Astrocyte (in vitro differentiated cells and primary cell): ENCODE measurements at regions not wholly inside any gene's neighbourhood (a gene's known extent, or its start where the extent isn't known, plus 50 kb on each side); places are given as distances from the start of the nearest gene placed in this dataset.

Experiments
- DNase-seq: peaks from one replicate; pipeline ENCODE4 v3.0.0-alpha.2; 2010; ENCODE audit warnings: low read depth
- FAIRE-seq: peaks from 2 replicates; lab custom pipeline; 2011; peaks lifted over from hg19 to GRCh38; lab: Jason Lieb, UNC
- H2AFZ ChIP-seq: 2 replicates; pipeline ENCODE4 v1.6.0; 2012; ENCODE audit warnings: low read depth, low read length, inconsistent platforms
- H3K27ac ChIP-seq: 2 replicates; pipeline ENCODE4 v1.5.1; 2011; ENCODE audit warnings: low read depth, low read length, inconsistent platforms
- H3K27me3 ChIP-seq: 2 replicates; pipeline ENCODE4 v1.6.0; 2011; ENCODE audit warnings: low read length, inconsistent platforms; ENCODE audit not compliant: insufficient read depth
- H3K36me3 ChIP-seq: 2 replicates; pipeline ENCODE4 v1.5.1; 2011; ENCODE audit warnings: low read length, inconsistent platforms; ENCODE audit not compliant: insufficient read depth
- H3K4me1 ChIP-seq: 2 replicates; pipeline ENCODE4 v1.5.1; 2011; ENCODE audit warnings: low read length, inconsistent platforms; ENCODE audit not compliant: insufficient read depth
- H3K4me2 ChIP-seq: 2 replicates; pipeline ENCODE4 v1.6.0; 2012; ENCODE audit warnings: low read length, inconsistent platforms
- H3K4me3 ChIP-seq: 2 replicates; pipeline ENCODE4 v1.5.1; 2011; ENCODE audit warnings: low read depth, mild to moderate bottlenecking, low read length, inconsistent platforms; ENCODE audit not compliant: insufficient read depth
- H3K79me2 ChIP-seq: 2 replicates; pipeline ENCODE4 v1.6.0; 2012; ENCODE audit warnings: mild to moderate bottlenecking, low read length, inconsistent platforms; ENCODE audit not compliant: insufficient read depth
- H3K9ac ChIP-seq: 2 replicates; pipeline ENCODE4 v1.6.0; 2012; ENCODE audit warnings: mild to moderate bottlenecking, low read length, inconsistent platforms
- H3K9me3 ChIP-seq: 2 replicates; pipeline ENCODE4 v1.5.1; 2012; ENCODE audit warnings: low read depth, mild to moderate bottlenecking, low read length, inconsistent platforms; ENCODE audit not compliant: insufficient read depth
- H4K20me1 ChIP-seq: 2 replicates; pipeline ENCODE4 v1.6.0; 2012; ENCODE audit warnings: low read length, inconsistent platforms; ENCODE audit not compliant: insufficient read depth
- H3K27ac Mint-ChIP-seq: one replicate; pipeline ENCODE4 v1.8.0; 2021; ENCODE audit warnings: mild to moderate bottlenecking, mixed read lengths; ENCODE audit not compliant: unreplicated experiment
- H3K27me3 Mint-ChIP-seq: one replicate; pipeline ENCODE4 v1.8.0; 2021; ENCODE audit warnings: low read depth, mixed read lengths; ENCODE audit not compliant: unreplicated experiment
- H3K36me3 Mint-ChIP-seq: one replicate; pipeline ENCODE4 v1.8.0; 2021; ENCODE audit warnings: low read depth, mixed read lengths; ENCODE audit not compliant: unreplicated experiment
- H3K4me1 Mint-ChIP-seq: one replicate; pipeline ENCODE4 v1.8.0; 2021; ENCODE audit warnings: low read depth, mixed read lengths; ENCODE audit not compliant: unreplicated experiment
- H3K4me3 Mint-ChIP-seq: one replicate; pipeline ENCODE4 v1.8.0; 2021; ENCODE audit warnings: mild to moderate bottlenecking, moderate library complexity, mixed read lengths; ENCODE audit not compliant: unreplicated experiment
- H3K9me3 Mint-ChIP-seq: one replicate; pipeline ENCODE4 v1.8.0; 2021; ENCODE audit warnings: mild to moderate bottlenecking, mixed read lengths; ENCODE audit not compliant: unreplicated experiment
- EZH2 ChIP-seq: IDR thresholded peaks from 2 replicates; pipeline ENCODE4 v1.6.1; 2012; ENCODE audit warnings: mild to moderate bottlenecking, low read length, inconsistent platforms; ENCODE audit not compliant: insufficient read depth
- TF ChIP-seq, protein P1 (sequence below): IDR thresholded peaks from 2 replicates; pipeline ENCODE4 v1.5.1; 2011; ENCODE audit warnings: low read depth, mild to moderate bottlenecking, inconsistent platforms, low read length, moderate library complexity; ENCODE audit not compliant: insufficient read depth

DNA sequence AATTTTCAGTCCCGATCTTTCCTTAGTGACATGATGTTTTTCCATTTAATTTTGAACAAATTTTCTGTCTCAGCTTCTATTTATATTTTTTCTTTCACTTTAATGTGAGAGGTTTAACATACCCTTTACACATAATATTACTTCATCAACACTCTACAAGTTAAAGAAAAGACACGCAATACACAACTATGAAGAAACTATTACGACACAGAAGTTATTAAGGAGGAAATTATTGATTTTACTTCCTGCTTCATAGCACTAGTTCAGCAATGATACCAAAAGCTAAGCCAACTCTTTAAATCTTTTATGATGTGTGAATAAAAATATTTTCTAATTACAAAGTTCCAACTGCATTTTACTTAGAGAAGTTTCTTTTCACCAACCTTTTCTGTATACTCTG lies 432.3 kb upstream of the DAB2 start:
- H3K4me2 ChIP-seq: no peak overlapping the region
- H3K4me3 ChIP-seq: no peak overlapping the region
- no peaks in the 10 kb centered on the region for H3K79me2 ChIP-seq
- Mint-ChIP-seq H3K4me3 (no peak overlapping the region), H3K27ac (no peak overlapping the region), H3K27me3 (no peaks in the 10 kb centered on the region), H3K4me1 (no peaks in the 10 kb centered on the region), H3K36me3 (no peaks in the 10 kb centered on the region), H3K9me3 (no peaks in the 10 kb centered on the region)
- no peak for FAIRE-seq
- TF ChIP-seq, protein P1, sequence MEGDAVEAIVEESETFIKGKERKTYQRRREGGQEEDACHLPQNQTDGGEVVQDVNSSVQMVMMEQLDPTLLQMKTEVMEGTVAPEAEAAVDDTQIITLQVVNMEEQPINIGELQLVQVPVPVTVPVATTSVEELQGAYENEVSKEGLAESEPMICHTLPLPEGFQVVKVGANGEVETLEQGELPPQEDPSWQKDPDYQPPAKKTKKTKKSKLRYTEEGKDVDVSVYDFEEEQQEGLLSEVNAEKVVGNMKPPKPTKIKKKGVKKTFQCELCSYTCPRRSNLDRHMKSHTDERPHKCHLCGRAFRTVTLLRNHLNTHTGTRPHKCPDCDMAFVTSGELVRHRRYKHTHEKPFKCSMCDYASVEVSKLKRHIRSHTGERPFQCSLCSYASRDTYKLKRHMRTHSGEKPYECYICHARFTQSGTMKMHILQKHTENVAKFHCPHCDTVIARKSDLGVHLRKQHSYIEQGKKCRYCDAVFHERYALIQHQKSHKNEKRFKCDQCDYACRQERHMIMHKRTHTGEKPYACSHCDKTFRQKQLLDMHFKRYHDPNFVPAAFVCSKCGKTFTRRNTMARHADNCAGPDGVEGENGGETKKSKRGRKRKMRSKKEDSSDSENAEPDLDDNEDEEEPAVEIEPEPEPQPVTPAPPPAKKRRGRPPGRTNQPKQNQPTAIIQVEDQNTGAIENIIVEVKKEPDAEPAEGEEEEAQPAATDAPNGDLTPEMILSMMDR: no peak
- TF ChIP-seq EZH2: no peak
- H2AFZ ChIP-seq: no peak overlapping the region
- no peaks in the 10 kb centered on the region for H3K27me3 ChIP-seq
- H3K4me1 ChIP-seq: no peaks in the 10 kb centered on the region
- no peak for DNase-seq
- no peaks in the 10 kb centered on the region for H4K20me1 ChIP-seq
- H3K36me3 ChIP-seq: no peaks in the 10 kb centered on the region
- H3K9ac ChIP-seq: no peak overlapping the region
- H3K9me3 ChIP-seq: no peaks in the 10 kb centered on the region
- no peak overlapping the region for H3K27ac ChIP-seq

DNA sequence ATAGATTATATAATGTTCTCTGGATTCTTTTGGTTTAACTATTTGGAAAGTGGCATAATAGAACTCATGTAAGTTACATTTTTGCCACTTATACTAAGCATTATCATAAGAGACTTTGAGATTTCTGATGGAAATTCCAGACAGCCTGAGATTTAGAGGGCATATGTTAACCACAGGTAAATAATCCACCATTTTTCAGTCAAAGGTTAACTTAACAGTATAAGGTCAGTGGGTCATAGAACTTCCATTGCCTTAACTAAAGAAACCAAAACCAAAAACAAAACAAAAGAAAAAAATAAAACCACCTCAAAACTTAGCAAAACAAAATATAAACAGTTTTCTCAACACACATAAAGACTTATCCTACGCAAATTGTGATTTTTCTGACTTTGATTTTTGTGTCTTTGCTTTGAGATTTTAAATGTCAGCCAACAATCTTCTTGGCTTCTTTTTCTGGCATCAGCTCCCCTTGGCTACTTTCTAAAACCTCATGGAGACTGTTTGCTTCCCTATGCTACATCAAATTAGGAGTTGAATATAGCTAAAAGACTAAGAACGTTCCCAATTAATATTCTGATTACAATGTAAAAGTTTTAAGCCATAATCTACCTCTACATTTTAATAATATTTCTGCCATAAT lies 430.1 kb upstream of the DAB2 start:
- Mint-ChIP-seq H3K4me1 (no peaks in the 10 kb centered on the region), H3K27ac (no peak overlapping the region), H3K9me3 (no peaks in the 10 kb centered on the region), H3K27me3 (no peaks in the 10 kb centered on the region), H3K4me3 (no peak overlapping the region), H3K36me3 (no peaks in the 10 kb centered on the region)
- Histone ChIP-seq H3K9ac (no peak overlapping the region), H2AFZ (no peak overlapping the region), H3K9me3 (no peaks in the 10 kb centered on the region), H3K79me2 (no peaks in the 10 kb centered on the region), H3K4me2 (no peak overlapping the region), H3K4me3 (no peak overlapping the region), H3K4me1 (no peaks in the 10 kb centered on the region), H3K27me3 (no peaks in the 10 kb centered on the region), H3K27ac (no peak overlapping the region), H3K36me3 (no peaks in the 10 kb centered on the region), H4K20me1 (no peaks in the 10 kb centered on the region)
- FAIRE-seq (no peak), DNase-seq (no peak)
- TF ChIP-seq, protein P1: no peak
- no peak for TF ChIP-seq EZH2

DNA sequence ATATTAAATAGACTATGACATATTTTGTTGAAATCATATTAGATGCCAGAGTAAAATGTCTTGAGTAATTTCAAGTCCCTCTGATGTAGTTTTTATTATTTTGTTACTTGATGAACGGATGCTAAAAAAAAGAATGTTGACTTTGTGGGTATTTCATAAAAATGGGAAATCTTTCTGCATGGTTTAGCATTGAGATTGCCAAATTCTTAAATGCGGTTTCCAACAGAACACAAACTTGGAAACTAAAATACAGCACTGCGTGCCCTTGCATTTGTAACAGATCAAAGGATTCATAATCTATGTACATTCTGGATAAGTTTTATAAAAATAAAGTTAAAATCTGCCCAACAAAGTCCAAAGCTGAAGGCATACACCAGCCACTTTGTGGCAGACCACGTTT lies 425.5 kb upstream of the DAB2 start:
- Histone ChIP-seq H3K9ac (no peak overlapping the region), H3K36me3 (no peaks in the 10 kb centered on the region), H3K9me3 (no peaks in the 10 kb centered on the region), H3K27ac (no peak overlapping the region), H3K27me3 (no peaks in the 10 kb centered on the region), H2AFZ (no peak overlapping the region), H3K4me3 (no peak overlapping the region), H3K79me2 (no peaks in the 10 kb centered on the region), H4K20me1 (no peaks in the 10 kb centered on the region), H3K4me1 (no peaks in the 10 kb centered on the region), H3K4me2 (no peak overlapping the region)
- Mint-ChIP-seq H3K27me3 (no peaks in the 10 kb centered on the region), H3K4me1 (no peaks in the 10 kb centered on the region), H3K4me3 (no peak overlapping the region), H3K9me3 (no peaks in the 10 kb centered on the region), H3K36me3 (no peaks in the 10 kb centered on the region), H3K27ac (no peak overlapping the region)
- TF ChIP-seq, protein P1: no peak
- TF ChIP-seq EZH2: no peak
- DNase-seq (no peak), FAIRE-seq (no peak)
